HG02763 (cell line): ENCODE measurements at regions not wholly inside any gene's neighbourhood (a gene's known extent, or its start where the extent isn't known, plus 50 kb on each side); places are given as distances from the start of the nearest gene placed in this dataset.

Experiments used
- ATAC-seq: cut with Tn5 transposase; IDR thresholded peaks from one replicate; pipeline ENCODE4 v1.9.1; 2021; ENCODE audit warnings: mild to moderate bottlenecking, moderate library complexity; ENCODE audit not compliant: unreplicated experiment

GRCh38 chr10:78623578-78624215, 445.1 kb upstream of the ZMIZ1 start:
- ATAC-seq, result no peak

DNA sequence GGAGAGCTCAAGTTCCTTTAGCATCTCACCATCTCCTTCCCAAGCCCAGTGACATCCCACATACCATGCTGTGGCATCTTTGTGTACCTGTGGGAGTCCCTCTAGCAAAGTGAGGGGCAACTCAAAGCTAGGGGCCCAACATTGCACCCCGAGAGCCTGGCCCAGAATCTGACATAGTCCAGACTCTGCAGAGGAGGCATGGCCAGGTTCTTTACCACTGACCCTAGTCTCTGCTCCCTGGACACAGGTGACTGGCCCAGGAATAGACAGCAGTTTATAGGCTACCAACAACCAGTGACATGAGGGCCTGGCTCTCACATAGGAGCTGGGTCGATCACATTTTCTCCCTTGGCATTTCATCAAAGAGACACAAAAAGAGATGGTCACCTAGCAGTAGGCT, 444.0 kb upstream of the ZMIZ1 start:
- ATAC-seq, result no peak

DNA sequence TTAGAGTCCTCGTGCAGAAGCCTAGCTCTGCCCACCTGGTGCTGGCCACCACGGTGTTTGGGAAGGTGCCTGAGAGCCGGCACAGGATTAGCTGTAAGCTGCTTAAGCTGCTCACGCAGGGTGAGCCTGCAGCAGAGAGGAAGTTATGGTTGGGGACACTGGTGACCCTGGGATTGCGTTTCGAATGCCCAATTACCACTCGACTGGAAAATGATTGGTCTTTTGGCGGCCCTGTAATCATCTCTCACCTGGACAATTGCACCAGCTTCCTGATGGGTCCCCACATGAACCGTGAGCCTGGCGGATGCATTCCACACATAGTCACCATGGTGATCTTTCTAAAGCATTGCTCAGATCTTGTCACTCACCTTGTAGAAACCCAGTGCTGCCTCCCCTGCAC, 442.3 kb upstream of the ZMIZ1 start:
- ATAC-seq, result no peak

- ATAC-seq, result no peak
Observed at GRCh38 chr10:78627254-78627795, 441.4 kb upstream of the ZMIZ1 start.

DNA sequence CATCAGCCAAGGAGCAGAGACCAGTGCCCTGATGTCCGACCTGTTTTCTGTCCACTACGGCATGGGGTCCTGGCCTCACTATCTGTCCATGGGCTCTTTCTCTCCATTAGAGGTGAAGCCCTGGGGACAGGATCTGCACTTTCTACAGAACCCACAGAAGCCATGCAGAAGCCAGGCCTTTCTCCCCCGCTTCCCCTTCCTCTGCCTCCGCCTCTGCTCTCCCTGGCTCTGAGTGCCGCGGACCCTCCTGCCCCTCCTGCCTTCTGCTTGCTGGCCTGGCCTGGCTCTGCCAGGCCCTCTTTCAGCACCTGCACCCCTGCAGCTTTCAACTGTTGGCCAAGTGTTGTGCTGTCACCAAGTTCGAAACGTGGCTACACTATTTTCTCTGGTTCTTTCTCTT, 439.8 kb upstream of the ZMIZ1 start:
- no peak for ATAC-seq

DNA sequence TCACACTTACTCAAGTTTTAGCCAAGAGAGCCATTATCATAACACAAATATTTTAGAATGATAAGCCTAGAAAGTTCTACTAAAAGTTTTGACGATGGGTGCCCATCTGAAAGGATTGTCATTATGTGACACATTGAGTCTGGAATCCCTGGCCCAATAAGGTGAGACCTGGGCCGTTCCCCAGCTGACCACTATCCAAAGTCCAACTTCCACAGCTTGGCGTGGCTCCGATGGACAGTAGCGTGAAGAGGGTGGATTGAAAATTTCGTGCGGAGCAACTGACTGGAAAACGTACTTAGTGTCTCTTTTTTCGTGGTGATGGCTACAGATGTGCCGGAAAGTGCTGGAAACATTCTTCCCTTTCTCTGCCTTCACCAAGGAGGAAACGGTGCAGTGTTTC, 439.0 kb upstream of the ZMIZ1 start:
- ATAC-seq, result no peak

DNA sequence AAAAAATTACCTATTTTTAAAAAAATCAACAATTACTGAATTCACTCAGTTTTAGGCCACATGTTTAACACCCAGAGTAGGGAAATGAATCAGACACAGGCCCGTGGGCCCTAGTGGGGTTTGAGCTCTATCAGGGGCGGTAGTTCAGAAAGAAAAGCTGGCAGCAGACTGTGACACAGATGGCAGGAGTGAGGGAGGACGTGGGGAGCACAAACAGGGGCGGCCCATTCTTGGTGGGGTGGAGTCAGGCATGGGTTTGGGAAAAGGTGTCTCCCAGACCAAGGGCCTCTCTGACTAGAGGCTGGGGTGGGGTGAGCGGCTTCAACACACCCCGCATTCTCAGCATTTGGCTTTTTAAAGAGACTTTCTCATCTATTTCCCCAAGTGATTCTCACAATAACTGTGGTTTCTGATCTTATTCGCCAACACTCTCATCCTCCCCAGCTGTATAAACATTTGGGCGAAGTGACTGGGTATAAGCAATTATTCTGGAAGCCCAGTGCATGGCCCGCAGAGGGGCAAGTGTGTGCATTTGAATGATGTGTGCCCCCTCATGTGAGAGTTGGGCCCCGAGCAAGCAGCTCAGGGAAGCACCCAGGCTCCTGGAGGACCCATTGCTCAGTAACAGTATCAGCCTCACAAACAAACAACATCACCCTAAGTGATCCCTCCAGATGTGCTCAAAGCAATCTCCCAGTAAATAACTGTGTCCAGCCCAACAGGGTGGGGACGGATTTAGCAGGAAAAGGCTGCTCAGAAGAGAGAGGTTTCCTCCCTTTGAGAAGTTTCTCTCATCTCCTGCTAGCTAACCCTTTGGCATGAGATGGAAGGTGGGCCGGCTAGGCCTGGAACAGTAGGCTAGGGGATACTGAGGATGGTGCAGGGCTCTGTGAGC, 437.6 kb upstream of the ZMIZ1 start:
- ATAC-seq, result no peak

- ATAC-seq, result no peak
Observed at GRCh38 chr10:78634389-78634815, 434.4 kb upstream of the ZMIZ1 start.

- ATAC-seq, result no peak
Observed at GRCh38 chr10:78634835-78635234, 433.9 kb upstream of the ZMIZ1 start.

DNA sequence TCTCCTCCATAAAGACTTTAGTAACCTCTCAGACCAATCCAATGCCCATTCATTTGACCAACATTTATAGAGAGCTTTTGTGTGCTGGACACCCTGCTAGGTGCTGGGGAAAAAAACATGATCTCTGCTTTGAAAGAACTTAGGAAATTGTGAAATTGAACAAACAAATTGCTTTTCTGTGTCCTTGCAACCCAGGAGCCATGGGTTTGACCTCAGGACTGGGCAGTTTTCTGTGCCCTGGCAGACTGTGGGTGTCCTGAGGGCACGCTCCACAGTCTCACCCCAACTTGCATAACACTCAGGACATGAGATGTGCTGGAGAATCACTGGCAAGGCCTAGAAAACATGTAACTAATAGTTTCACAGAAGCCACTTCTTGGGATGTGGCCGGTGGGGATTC, 429.1 kb upstream of the ZMIZ1 start:
- ATAC-seq, result no peak

- no peak for ATAC-seq
Observed at GRCh38 chr10:78640796-78641636, 427.8 kb upstream of the ZMIZ1 start.

- ATAC-seq, result no peak
Observed at GRCh38 chr10:78641693-78642092, 427.1 kb upstream of the ZMIZ1 start.

DNA sequence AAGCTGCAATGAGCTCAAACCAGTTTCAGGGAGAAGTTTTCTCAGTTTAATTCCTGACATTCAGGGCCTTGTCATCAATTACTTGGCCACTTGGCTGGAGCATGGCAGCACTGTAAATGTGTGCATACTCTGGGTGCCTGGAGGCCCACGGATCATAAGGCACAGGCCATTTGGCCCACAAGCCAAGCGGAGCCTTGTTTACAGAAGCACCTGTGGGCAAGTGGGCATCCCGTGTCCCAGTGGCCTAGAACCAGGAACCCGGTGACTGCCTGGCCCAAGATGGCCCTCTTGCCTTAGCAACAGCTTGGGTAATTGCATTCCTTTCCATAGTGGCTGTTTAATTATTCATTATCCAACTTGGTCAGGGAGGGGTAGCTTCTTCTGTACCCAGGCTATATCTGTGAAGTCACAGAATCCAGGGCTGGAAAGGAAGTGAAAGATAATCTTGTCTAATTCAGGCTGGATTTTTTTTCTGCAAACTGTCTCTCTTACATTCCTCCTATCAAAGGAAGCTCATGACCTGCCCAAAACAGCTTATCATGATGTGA, 426.4 kb upstream of the ZMIZ1 start:
- no peak for ATAC-seq

DNA sequence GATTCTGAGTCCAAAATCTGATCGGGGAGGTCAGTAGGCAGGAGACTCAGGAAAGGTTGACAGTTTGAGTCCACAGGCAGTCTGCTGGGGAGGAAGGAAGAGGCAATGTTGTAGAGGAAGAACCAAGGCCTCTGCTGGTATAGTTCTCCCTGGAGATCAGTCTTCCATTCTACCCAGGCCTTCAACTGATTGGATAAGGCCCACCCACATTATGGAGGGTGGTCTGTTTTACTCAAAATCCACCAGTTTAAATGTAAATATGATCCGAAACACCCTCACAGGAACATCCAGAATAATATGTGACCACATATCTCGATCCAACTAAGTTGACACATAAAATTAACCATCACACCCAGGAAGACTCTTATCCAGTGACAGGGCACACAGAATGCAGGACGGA, 425.3 kb upstream of the ZMIZ1 start:
- ATAC-seq, result no peak

DNA sequence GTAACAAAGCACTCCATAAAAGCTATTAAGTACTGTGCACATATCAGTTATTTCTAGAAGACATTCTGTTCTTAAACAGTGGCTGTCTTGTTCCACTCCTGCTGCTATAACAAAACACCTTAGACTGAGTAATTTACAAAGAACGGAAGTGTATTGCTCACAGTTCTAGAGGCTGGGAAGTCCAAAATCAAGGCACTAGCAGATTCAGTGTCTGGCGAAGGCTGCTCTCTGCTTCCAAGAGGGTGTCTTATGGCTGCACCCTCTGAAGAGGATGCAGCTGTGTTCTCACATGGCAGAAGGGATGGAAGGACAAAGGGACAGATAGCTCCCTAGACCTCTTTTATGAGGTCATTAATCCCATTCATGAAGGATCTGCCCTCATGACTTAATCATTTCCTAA, 424.2 kb upstream of the ZMIZ1 start:
- ATAC-seq, result no peak

GRCh38 chr10:78645169-78645686, 423.5 kb upstream of the ZMIZ1 start:
- ATAC-seq, result no peak

- no peak for ATAC-seq
Observed at GRCh38 chr10:78645975-78646374, 422.8 kb upstream of the ZMIZ1 start.

- no peak for ATAC-seq
Observed at GRCh38 chr10:78648256-78648860, 420.4 kb upstream of the ZMIZ1 start.

- no peak for ATAC-seq
Observed at GRCh38 chr10:78649429-78649828, 419.3 kb upstream of the ZMIZ1 start.

DNA sequence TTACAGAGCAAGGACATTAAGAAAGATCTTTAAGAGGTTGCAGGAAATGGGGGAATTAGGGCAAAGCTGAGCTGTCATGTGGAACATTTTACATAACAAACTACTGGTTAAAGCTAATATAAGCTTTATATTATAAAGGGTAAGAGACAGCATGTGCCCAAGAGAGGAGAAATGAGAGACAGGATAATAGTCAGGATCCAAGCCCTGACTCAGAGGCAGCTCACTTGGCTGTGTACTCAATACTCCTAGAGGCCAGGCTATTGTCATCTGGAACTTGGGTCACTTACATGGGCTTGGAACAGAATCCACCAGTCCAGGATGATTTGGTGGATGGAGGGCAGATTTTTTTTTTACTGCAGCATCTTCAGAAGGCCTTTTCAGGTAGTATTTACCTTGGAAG, 418.6 kb upstream of the ZMIZ1 start:
- ATAC-seq, result no peak
